ENCODE measurements at regions not wholly inside any gene's neighbourhood (a gene's known extent, or its start where the extent isn't known, plus 50 kb on each side); places are given as distances from the start of the nearest gene placed in this dataset.

GRCh38 chr14:71203306-71203705 lies 296.0 kb downstream of the PCNX1 start:
- DNase-seq = no peak

DNA sequence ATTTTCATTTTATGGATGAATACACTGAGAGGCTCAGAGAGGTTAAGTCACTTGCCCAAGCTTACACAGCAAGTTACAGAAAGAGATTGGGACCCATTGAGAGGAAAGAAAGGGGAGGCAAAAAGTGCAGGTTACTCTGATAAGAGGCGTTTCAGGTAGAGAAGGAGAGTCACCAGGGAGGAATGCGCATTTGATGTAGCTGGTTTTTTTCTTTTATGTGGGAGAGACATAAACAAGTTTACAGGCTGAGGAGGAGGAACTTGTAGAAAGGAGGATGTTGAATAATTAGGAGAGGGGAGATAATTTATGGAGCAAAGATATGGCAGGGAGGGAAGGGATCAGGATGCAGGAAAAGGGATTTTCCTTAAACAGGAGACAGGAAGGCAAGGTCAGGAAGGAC lies 297.0 kb downstream of the PCNX1 start:
- no peak for DNase-seq

- DNase-seq = no peak
Observed at GRCh38 chr14:71204768-71205167, 297.5 kb downstream of the PCNX1 start.

DNA sequence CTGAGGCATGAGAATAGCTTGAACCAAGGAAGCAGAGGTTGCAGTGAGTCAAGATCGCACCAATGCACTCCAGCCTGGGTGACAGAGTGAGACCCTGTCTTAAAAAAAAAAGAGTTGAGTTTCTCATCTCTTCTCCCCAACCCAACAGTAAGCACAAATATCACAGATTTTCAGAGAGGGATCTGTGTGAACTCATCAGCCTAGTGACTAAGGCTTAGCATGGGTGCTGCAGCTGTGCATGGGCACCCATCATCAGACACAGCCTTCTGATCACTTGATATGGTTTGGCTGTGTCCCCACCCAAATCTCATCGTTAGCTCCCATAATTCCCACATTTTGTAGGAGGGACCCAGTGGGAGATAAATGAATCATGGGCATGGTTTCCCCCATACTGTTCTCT lies 298.9 kb downstream of the PCNX1 start:
- DNase-seq = no peak

- peak; percentile 47 for DNase-seq
Observed at GRCh38 chr14:71206766-71207371, 299.6 kb downstream of the PCNX1 start.

DNA sequence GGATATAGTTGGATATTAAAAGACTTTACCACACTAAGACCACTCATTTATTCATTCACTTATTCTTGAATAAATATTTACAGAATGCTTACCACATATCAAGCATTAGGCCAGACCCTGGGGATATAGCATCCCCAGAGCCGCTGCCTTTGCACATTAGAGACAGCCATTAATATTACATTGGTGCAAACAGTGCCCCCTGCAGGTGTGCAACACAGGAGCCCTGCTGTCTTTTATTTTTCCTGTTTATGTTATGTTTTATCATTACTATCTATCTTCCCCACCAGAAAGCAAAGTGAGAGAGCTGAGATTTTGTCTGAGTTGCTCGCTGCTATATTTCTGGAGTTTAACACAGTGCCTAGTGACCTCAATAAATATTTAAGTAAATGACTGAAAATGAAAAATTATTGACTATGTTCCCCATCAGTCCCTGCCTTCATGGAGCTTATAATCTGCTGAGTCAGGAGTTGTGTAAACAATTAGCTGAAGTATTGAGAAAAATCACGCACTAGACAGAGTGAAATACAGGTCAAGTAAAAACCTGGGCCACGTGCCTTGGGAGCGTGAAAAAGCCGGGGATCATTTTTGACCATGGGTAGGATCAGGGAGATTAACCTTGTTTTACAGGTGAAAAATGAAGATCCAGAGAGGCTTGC lies 301.6 kb downstream of the PCNX1 start:
- DNase-seq = no peak

DNA sequence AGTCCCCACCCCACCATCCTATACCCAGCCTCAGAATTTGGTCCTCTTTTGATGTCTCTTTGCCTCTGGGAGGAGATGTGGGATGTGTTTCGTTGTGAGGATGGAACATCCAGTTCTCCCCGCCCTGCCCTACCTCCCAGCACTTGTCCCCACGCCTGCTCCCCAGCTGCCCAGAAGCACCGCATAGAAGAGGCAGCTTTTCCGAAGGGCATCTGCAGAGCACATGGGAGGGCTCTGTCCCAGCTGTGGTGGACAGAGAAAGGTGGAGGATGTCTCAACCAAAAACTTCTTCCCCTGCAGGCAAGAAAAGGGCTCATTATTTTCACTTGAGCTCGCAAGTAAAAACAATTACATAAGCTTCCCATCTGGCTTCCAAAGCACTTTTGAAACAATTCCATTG lies 302.6 kb downstream of the PCNX1 start:
- no peak for DNase-seq

GRCh38 chr14:71212093-71212492 lies 304.8 kb downstream of the PCNX1 start:
- no peak for DNase-seq

- DNase-seq = no peak
Observed at GRCh38 chr14:71212683-71213107, 305.4 kb downstream of the PCNX1 start.

- DNase-seq = no peak
Observed at GRCh38 chr14:71214241-71214640, 307.0 kb downstream of the PCNX1 start.

DNA sequence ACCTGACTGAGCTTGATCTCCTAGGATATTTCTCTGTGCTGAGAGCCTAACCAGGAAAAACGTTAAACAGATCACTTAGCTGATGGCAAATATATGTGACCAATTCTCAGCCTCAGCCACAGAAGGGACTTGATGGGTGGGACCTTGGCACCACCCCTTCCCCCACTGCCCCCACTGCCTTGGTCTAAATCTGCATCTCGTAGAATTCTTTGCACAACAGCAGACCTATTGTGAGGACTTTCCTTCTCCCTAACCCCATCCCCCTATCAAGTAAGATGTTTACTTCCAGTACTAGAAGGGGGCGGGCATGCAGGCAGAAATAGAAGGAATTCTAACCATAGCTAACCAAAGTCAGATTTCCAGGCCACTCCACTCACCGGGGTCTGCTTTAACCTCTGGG lies 313.2 kb downstream of the PCNX1 start:
- no peak for DNase-seq

- no peak for DNase-seq
Observed at GRCh38 chr14:71221119-71221518, 313.9 kb downstream of the PCNX1 start.

DNA sequence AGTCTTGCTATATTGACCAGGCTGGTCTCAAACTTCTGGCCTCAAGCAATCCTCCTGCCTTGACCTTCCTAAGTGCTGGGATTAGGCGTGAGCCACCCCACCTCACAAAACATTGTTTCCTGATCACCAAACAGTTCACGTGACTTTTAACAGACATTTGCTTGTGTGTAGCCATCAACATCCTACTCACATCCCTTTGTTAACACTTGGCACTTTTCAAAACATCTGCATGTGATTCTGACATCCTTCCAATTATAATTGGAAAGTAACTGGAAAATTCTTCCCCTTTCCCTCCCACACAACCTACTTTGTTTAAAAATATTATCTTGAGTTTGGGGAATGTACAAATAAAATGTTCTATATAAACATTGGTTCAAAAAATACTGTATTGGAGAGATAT lies 317.9 kb downstream of the PCNX1 start:
- DNase-seq = no peak

DNA sequence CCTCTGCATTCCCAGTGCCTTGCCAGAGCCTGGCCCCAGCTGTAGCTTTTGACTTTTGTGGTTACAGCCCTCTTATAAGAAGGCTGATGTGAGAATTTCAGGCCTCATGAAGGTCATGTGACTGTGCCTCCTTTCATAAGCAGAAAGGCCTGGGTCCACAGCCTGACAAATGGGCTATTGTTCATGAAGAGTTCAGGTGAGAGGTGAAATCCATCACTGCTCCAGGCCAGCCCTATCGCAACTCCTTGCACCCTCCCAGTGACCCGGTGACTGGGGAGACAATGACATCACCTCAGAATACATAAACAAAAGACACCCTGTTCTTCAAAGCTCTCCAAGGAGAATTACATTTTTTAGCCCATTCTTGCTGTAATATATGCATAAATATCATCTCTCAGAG lies 321.5 kb downstream of the PCNX1 start:
- DNase-seq = no peak

GRCh38 chr14:71229875-71230274 lies 322.6 kb downstream of the PCNX1 start:
- DNase-seq = no peak

GRCh38 chr14:71230897-71231296 lies 323.6 kb downstream of the PCNX1 start:
- no peak for DNase-seq

GRCh38 chr14:71231521-71232393 lies 324.5 kb downstream of the PCNX1 start:
- no peak for DNase-seq

GRCh38 chr14:71232506-71232905 lies 325.2 kb downstream of the PCNX1 start:
- no peak for DNase-seq

GRCh38 chr14:71235875-71236274 lies 328.6 kb downstream of the PCNX1 start:
- DNase-seq = peak; percentile 39

- no peak for DNase-seq
Observed at GRCh38 chr14:71236487-71236886, 329.2 kb downstream of the PCNX1 start.

GRCh38 chr14:71237556-71237955 lies 330.3 kb downstream of the PCNX1 start:
- DNase-seq = no peak

GRCh38 chr14:71238835-71239234 lies 331.6 kb downstream of the PCNX1 start:
- DNase-seq = no peak

DNA sequence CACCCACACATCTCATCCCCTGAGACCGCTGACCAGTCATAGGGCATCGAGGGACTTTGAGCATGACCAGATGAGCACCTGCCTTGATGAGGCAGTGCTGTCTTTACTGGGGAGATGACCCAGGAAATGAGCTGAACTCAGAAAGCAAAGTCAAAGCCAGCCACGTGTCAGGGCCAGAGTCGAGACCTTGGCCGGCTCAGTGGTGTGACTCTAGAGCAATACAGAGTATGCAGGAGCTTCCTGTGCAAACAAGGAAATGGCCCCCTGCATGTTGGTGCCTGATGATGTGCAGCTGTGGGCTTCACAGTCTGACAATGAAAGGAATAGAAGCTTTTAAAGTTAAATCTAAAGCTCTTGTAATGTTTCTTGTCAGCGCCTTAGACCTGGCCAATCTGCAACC lies 332.9 kb downstream of the PCNX1 start:
- DNase-seq = no peak
